H9 (cell line): ENCODE measurements at regions not wholly inside any gene's neighbourhood (a gene's known extent, or its start where the extent isn't known, plus 50 kb on each side); places are given as distances from the start of the nearest gene placed in this dataset.

Source experiments
- DNase-seq: peaks from one replicate; pipeline ENCODE4 v3.0.0-alpha.2; 2017
- H2AFZ ChIP-seq: one replicate; pipeline ENCODE4 v1.6.1; 2013; ENCODE audit warnings: mild to moderate bottlenecking, low read length, control low read depth, moderate library complexity
- H2AK5ac ChIP-seq: 2 replicates; pipeline ENCODE4 v1.6.1; 2013; ENCODE audit warnings: low read length, control low read depth, mixed read lengths; ENCODE audit not compliant: insufficient read length
- H2BK120ac ChIP-seq: one replicate; pipeline ENCODE4 v1.6.1; 2013; ENCODE audit warnings: low read depth, mild to moderate bottlenecking, low read length, control low read depth, inconsistent platforms; ENCODE audit not compliant: poor library complexity, severe bottlenecking
- H2BK12ac ChIP-seq: 2 replicates; pipeline ENCODE4 v1.6.1; 2013; ENCODE audit warnings: low read length, control low read depth, mixed read lengths, low read depth; ENCODE audit not compliant: insufficient read length
- H2BK15ac ChIP-seq: 2 replicates; pipeline ENCODE4 v1.6.1; 2013; ENCODE audit warnings: low read depth, low read length, control low read depth
- H2BK20ac ChIP-seq: one replicate; pipeline ENCODE4 v1.6.1; 2013; ENCODE audit warnings: low read depth, mild to moderate bottlenecking, low read length, control low read depth, inconsistent platforms; ENCODE audit not compliant: poor library complexity, severe bottlenecking
- H2BK5ac ChIP-seq: 2 replicates; pipeline ENCODE4 v1.6.1; 2013; ENCODE audit warnings: low read length, control low read depth, mixed read lengths; ENCODE audit not compliant: insufficient read length
- H3K14ac ChIP-seq: 2 replicates; pipeline ENCODE4 v1.6.1; 2013; ENCODE audit warnings: low read length, control low read depth; ENCODE audit not compliant: insufficient read depth
- H3K18ac ChIP-seq: 2 replicates; pipeline ENCODE4 v1.6.1; 2013; ENCODE audit warnings: low read depth, mild to moderate bottlenecking, mixed read lengths, low read length, control low read depth; ENCODE audit not compliant: insufficient read length
- H3K23ac ChIP-seq: 2 replicates; pipeline ENCODE4 v1.6.1; 2013; ENCODE audit warnings: low read length, control low read depth, mixed read lengths, low read depth; ENCODE audit not compliant: insufficient read length
- H3K23me2 ChIP-seq: 2 replicates; pipeline ENCODE4 v1.6.1; 2013; ENCODE audit warnings: low read depth, mild to moderate bottlenecking, mixed read lengths, low read length, control low read depth; ENCODE audit not compliant: insufficient read length, poor library complexity, severe bottlenecking
- H3K27ac ChIP-seq: 2 replicates; pipeline ENCODE4 v1.5.1; 2013; ENCODE audit warnings: low read length, control low read depth, mixed read lengths, low read depth; ENCODE audit not compliant: insufficient read length
- H3K27me3 ChIP-seq: 2 replicates; pipeline ENCODE4 v1.6.1; 2013; ENCODE audit warnings: low read length, control low read depth, inconsistent platforms; ENCODE audit not compliant: insufficient read depth
- H3K4ac ChIP-seq: 2 replicates; pipeline ENCODE4 v1.6.1; 2013; ENCODE audit warnings: low read depth, mild to moderate bottlenecking, control low read depth, inconsistent platforms, low read length, moderate library complexity
- H3K4me1 ChIP-seq: 2 replicates; pipeline ENCODE4 v1.6.1; 2013; ENCODE audit warnings: low read length, control low read depth, inconsistent platforms; ENCODE audit not compliant: insufficient read depth
- H3K4me2 ChIP-seq: 2 replicates; pipeline ENCODE4 v1.6.1; 2013; ENCODE audit warnings: low read length, control low read depth, mixed read lengths; ENCODE audit not compliant: insufficient read length, insufficient read depth
- H3K56ac ChIP-seq: 2 replicates; pipeline ENCODE4 v1.6.1; 2013; ENCODE audit warnings: low read depth, mild to moderate bottlenecking, mixed read lengths, low read length, control low read depth; ENCODE audit not compliant: insufficient read length
- H3K79me1 ChIP-seq: 2 replicates; pipeline ENCODE4 v1.6.1; 2013; ENCODE audit warnings: low read depth, mild to moderate bottlenecking, moderate library complexity, low read length, control low read depth, inconsistent platforms; ENCODE audit not compliant: insufficient read depth, poor library complexity, severe bottlenecking
- H3K79me2 ChIP-seq: 2 replicates; pipeline ENCODE4 v1.6.1; 2013; ENCODE audit warnings: low read length, control low read depth, inconsistent platforms; ENCODE audit not compliant: insufficient read depth
- H3K9ac ChIP-seq: 2 replicates; pipeline ENCODE4 v1.6.1; 2013; ENCODE audit warnings: low read length, control low read depth, mixed read lengths; ENCODE audit not compliant: insufficient read length; ENCODE audit errors: extremely low read depth
- H3K9me3 ChIP-seq: one replicate; pipeline ENCODE4 v1.6.1; 2013; ENCODE audit warnings: low read depth, low read length, inconsistent platforms; ENCODE audit not compliant: control insufficient read depth
- H3T11ph ChIP-seq: one replicate; pipeline ENCODE4 v1.6.1; 2013; ENCODE audit warnings: mild to moderate bottlenecking, low read length, control low read depth, inconsistent platforms
- H4K20me1 ChIP-seq: one replicate; pipeline ENCODE4 v1.6.1; 2013; ENCODE audit not compliant: control insufficient read depth, insufficient read length, insufficient read depth
- H4K5ac ChIP-seq: 2 replicates; pipeline ENCODE4 v1.6.1; 2013; ENCODE audit warnings: low read depth, mild to moderate bottlenecking, mixed read lengths, low read length, control low read depth; ENCODE audit not compliant: insufficient read length
- H4K8ac ChIP-seq: replicated peaks from 2 replicates; pipeline ENCODE4 v1.6.1; 2013; ENCODE audit warnings: low read length, control low read depth, mixed read lengths, low read depth; ENCODE audit not compliant: insufficient read length
- H4K91ac ChIP-seq: 2 replicates; pipeline ENCODE4 v1.6.1; 2013; ENCODE audit warnings: low read depth, mild to moderate bottlenecking, moderate library complexity, mixed read lengths, low read length, control low read depth; ENCODE audit not compliant: insufficient read length
- H3K27ac Mint-ChIP-seq, 3 experiments: 2 replicates in 2 of 3; 3 replicates in 1 of 3; pipeline ENCODE4 v1.8.0; 2020 to 2021; ENCODE audit warnings: mixed read lengths in 3 of 3, mild to moderate bottlenecking in 1 of 3, moderate library complexity in 1 of 3
- H3K27me3 Mint-ChIP-seq: 2 replicates; pipeline ENCODE4 v1.8.0; 2021; ENCODE audit warnings: low read depth, mild to moderate bottlenecking, moderate library complexity, mixed read lengths
- H3K36me3 Mint-ChIP-seq, 3 experiments: 2 replicates in 2 of 3; 3 replicates in 1 of 3; pipeline ENCODE4 v1.8.0; 2020 to 2021; ENCODE audit warnings: low read depth in 3 of 3, mixed read lengths in 3 of 3; ENCODE audit not compliant: insufficient read depth in 1 of 3
- H3K4me1 Mint-ChIP-seq, 2 experiments: 2 replicates each; pipeline ENCODE4 v1.8.0; 2020; ENCODE audit warnings: mixed read lengths in 2 of 2
- H3K4me3 Mint-ChIP-seq, 2 experiments: 2 replicates in 1 of 2; 3 replicates in 1 of 2; pipeline ENCODE4 v1.8.0; 2020 to 2021; ENCODE audit warnings: mild to moderate bottlenecking in 2 of 2, mixed read lengths in 2 of 2, moderate library complexity in 1 of 2
- H3K9me3 Mint-ChIP-seq, 2 experiments: 2 replicates in 1 of 2; 3 replicates in 1 of 2; pipeline ENCODE4 v1.8.0; 2020; ENCODE audit warnings: mild to moderate bottlenecking in 2 of 2, mixed read lengths in 2 of 2, moderate library complexity in 1 of 2
- WGBS: extraction: QIAGEN DNeasy Blood & Tissue Kit; methylation state at CpG from one replicate; pipeline ENCODE4 v1.1.7; 2013; ENCODE audit warnings: missing lambda C conversion rate, low lambda C conversion rate, mixed read lengths; ENCODE audit not compliant: insufficient read length; ENCODE audit errors: extremely low coverage; 5-methylcytosine and 5-hydroxymethylcytosine counted together
- TF ChIP-seq, protein P1 (sequence below): fragments of 200-600 bp; sonication (generic); conservative IDR thresholded peaks from 3 replicates; pipeline ENCODE4 v1.8.0; 2021; ENCODE audit warnings: antibody characterized with exemption, mild to moderate bottlenecking

DNA sequence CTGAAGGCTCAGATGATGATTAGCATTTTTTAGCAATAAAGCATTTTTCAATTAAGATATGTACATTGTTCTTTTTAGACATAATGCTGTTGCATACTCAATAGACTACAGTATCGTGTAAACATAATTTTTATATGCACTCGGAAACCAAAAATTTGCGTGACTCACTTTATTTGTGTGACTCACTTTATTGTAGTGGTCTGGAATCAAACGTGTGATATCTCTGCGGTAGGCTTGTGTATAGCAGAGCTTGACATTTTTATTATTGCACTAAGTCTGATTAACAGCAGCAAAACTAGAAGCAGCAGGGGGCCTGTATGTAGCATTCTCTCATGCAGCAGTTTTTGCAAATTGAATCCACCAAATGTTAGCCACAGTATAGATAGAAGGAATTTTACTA is 119.1 kb upstream of the PRDX4 start:
- no peak overlapping the region for H3K18ac ChIP-seq
- H3K36me3 Mint-ChIP-seq = no peaks in the 10 kb centered on the region
- H3K27me3 Mint-ChIP-seq = no peaks in the 10 kb centered on the region
- no peak overlapping the region for H3K4ac ChIP-seq
- no peak overlapping the region for H3K23ac ChIP-seq
- H3K4me1 ChIP-seq = no peaks in the 10 kb centered on the region
- no peak overlapping the region for H2AK5ac ChIP-seq
- no peak overlapping the region for H3T11ph ChIP-seq
- no peak overlapping the region for H3K9ac ChIP-seq
- H2BK12ac ChIP-seq = no peak overlapping the region
- no peaks in the 10 kb centered on the region; a peak in 3 of 5 replicates for H3K9me3 Mint-ChIP-seq
- H3K4me1 Mint-ChIP-seq = peaks cover 6 to 8% of the 10 kb centered on the region in 2 experiments
- no peak overlapping the region for H3K27ac ChIP-seq
- no peaks in the 10 kb centered on the region for H3K27me3 ChIP-seq
- no peak overlapping the region for H4K8ac ChIP-seq
- no peaks in the 10 kb centered on the region for H4K20me1 ChIP-seq
- H4K91ac ChIP-seq = no peak overlapping the region
- TF ChIP-seq, protein P1, sequence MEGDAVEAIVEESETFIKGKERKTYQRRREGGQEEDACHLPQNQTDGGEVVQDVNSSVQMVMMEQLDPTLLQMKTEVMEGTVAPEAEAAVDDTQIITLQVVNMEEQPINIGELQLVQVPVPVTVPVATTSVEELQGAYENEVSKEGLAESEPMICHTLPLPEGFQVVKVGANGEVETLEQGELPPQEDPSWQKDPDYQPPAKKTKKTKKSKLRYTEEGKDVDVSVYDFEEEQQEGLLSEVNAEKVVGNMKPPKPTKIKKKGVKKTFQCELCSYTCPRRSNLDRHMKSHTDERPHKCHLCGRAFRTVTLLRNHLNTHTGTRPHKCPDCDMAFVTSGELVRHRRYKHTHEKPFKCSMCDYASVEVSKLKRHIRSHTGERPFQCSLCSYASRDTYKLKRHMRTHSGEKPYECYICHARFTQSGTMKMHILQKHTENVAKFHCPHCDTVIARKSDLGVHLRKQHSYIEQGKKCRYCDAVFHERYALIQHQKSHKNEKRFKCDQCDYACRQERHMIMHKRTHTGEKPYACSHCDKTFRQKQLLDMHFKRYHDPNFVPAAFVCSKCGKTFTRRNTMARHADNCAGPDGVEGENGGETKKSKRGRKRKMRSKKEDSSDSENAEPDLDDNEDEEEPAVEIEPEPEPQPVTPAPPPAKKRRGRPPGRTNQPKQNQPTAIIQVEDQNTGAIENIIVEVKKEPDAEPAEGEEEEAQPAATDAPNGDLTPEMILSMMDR = no peak
- WGBS = no CpG with 5 or more reads among the region's 5 CpGs
- no peaks in the 10 kb centered on the region for H3K79me2 ChIP-seq
- H2BK5ac ChIP-seq = no peak overlapping the region
- DNase-seq = no peak
- no peak overlapping the region for H2BK20ac ChIP-seq
- no peak overlapping the region for H4K5ac ChIP-seq
- no peaks in the 10 kb centered on the region for H3K79me1 ChIP-seq
- no peaks in the 10 kb centered on the region for H3K23me2 ChIP-seq
- H3K14ac ChIP-seq = no peak overlapping the region
- H3K4me2 ChIP-seq = no peak overlapping the region
- H2BK15ac ChIP-seq = no peak overlapping the region
- H2AFZ ChIP-seq = no peak overlapping the region
- H3K9me3 ChIP-seq = no peaks in the 10 kb centered on the region
- no peak overlapping the region for H2BK120ac ChIP-seq
- H3K56ac ChIP-seq = no peak overlapping the region
- H3K27ac Mint-ChIP-seq = no peak overlapping the region
- H3K4me3 Mint-ChIP-seq = no peak overlapping the region
